ENCODE measurements at regions not wholly inside any gene's neighbourhood (a gene's known extent, or its start where the extent isn't known, plus 50 kb on each side); places are given as distances from the start of the nearest gene placed in this dataset.

- 82% methylated on average over 3 of the region's 3 CpGs for WGBS
- no peaks in the 10 kb centered on the region for H3K27me3 ChIP-seq
- no peak for DNase-seq (ENCODE audit: extremely low spot score)
- no peaks in the 10 kb centered on the region for H3K36me3 ChIP-seq
- intact Hi-C loops (cut with DNase I), result no loop called here
- peaks cover 0 to 15% (median 12%) of the 10 kb centered on the region in 4 donors for H3K9me3 ChIP-seq
- H3K27ac ChIP-seq (replicated peaks in 1 of 4), result no peak overlapping the region
- no peak overlapping the region for H3K4me3 ChIP-seq
- peaks cover 0 to 14% (median 0%) of the 10 kb centered on the region in 4 donors for H3K4me1 ChIP-seq
- no peak for TF ChIP-seq POLR2AphosphoS5 (IDR thresholded peaks at IDR 0.05)
- no peak for TF ChIP-seq CTCF (IDR thresholded peaks at IDR 0.05)
- no peak for TF ChIP-seq EP300 (IDR thresholded peaks at IDR 0.05)
- no peak for TF ChIP-seq POLR2A (IDR thresholded peaks at IDR 0.05; ENCODE audit: low read depth)
Observed at GRCh38 chr18:42137693-42138375, 182.8 kb downstream of the PIK3C3 start.

- intact Hi-C loops (cut with DNase I), result no loop called here
- H3K9me3 ChIP-seq, result peaks cover 0 to 18% (median 12%) of the 10 kb centered on the region in 4 donors
Observed at GRCh38 chr18:42141439-42141838, 186.4 kb downstream of the PIK3C3 start.

GRCh38 chr18:42155024-42155423 is 200.0 kb downstream of the PIK3C3 start:
- no peak for DNase-seq (ENCODE audit: extremely low spot score)
- intact Hi-C loops (cut with DNase I), result no loop called here

More at GRCh38 chr18:42141439-42141838, 186.4 kb downstream of the PIK3C3 start:
- no CpG with 5 or more reads among the region's 1 CpG for WGBS
- no peak overlapping the region for H3K4me3 ChIP-seq
- DNase-seq (ENCODE audit: extremely low spot score), result no peak
- H3K36me3 ChIP-seq, result no peaks in the 10 kb centered on the region
- TF ChIP-seq POLR2AphosphoS5 (IDR thresholded peaks at IDR 0.05) (no peak), POLR2A (IDR thresholded peaks at IDR 0.05; ENCODE audit: low read depth) (no peak), EP300 (IDR thresholded peaks at IDR 0.05) (no peak), CTCF (IDR thresholded peaks at IDR 0.05) (no peak)
- no peak overlapping the region for H3K27ac ChIP-seq (replicated peaks in 1 of 4)
- H3K4me1 ChIP-seq, result peaks cover 0 to 14% (median 0%) of the 10 kb centered on the region in 4 donors
- H3K27me3 ChIP-seq, result no peaks in the 10 kb centered on the region

GRCh38 chr18:42156281-42156680 is 201.2 kb downstream of the PIK3C3 start:
- no peak for TF ChIP-seq EP300 (IDR thresholded peaks at IDR 0.05)
- no peak for TF ChIP-seq POLR2A (IDR thresholded peaks at IDR 0.05; ENCODE audit: low read depth)
- no peak for TF ChIP-seq POLR2AphosphoS5 (IDR thresholded peaks at IDR 0.05)
- no peak for TF ChIP-seq CTCF (IDR thresholded peaks at IDR 0.05)
- peaks cover 0 to 10% (median 3%) of the 10 kb centered on the region in 4 donors for H3K4me1 ChIP-seq
- H3K36me3 ChIP-seq, result no peaks in the 10 kb centered on the region
- intact Hi-C loops (cut with DNase I), result no loop called here
- DNase-seq (ENCODE audit: extremely low spot score), result no peak
- no peaks in the 10 kb centered on the region for H3K27me3 ChIP-seq
- no peaks in the 10 kb centered on the region for H3K9me3 ChIP-seq
- no peak overlapping the region for H3K4me3 ChIP-seq
- no peak overlapping the region for H3K27ac ChIP-seq (replicated peaks in 1 of 4)

More at GRCh38 chr18:42155024-42155423, 200.0 kb downstream of the PIK3C3 start:
- Histone ChIP-seq H3K36me3 (no peaks in the 10 kb centered on the region), H3K27me3 (no peaks in the 10 kb centered on the region), H3K9me3 (no peaks in the 10 kb centered on the region), H3K27ac (replicated peaks in 1 of 4) (no peak overlapping the region), H3K4me1 (peaks cover 0 to 10% (median 3%) of the 10 kb centered on the region in 4 donors), H3K4me3 (no peak overlapping the region)
- no peak for TF ChIP-seq POLR2A (IDR thresholded peaks at IDR 0.05; ENCODE audit: low read depth)
- no peak for TF ChIP-seq EP300 (IDR thresholded peaks at IDR 0.05)
- TF ChIP-seq CTCF (IDR thresholded peaks at IDR 0.05), result no peak
- no peak for TF ChIP-seq POLR2AphosphoS5 (IDR thresholded peaks at IDR 0.05)

GRCh38 chr18:42157420-42157819 is 202.4 kb downstream of the PIK3C3 start:
- no peak overlapping the region for H3K4me3 ChIP-seq
- no peaks in the 10 kb centered on the region for H3K27me3 ChIP-seq
- 82% methylated on average over 1 of the region's 1 CpG for WGBS
- intact Hi-C loops (cut with DNase I), result no loop called here
- H3K36me3 ChIP-seq, result no peaks in the 10 kb centered on the region
- no peak overlapping the region for H3K27ac ChIP-seq (replicated peaks in 1 of 4)
- no peak for DNase-seq (ENCODE audit: extremely low spot score)
- TF ChIP-seq POLR2AphosphoS5 (IDR thresholded peaks at IDR 0.05) (no peak), EP300 (IDR thresholded peaks at IDR 0.05) (no peak), POLR2A (IDR thresholded peaks at IDR 0.05; ENCODE audit: low read depth) (no peak), CTCF (IDR thresholded peaks at IDR 0.05) (no peak)
- H3K4me1 ChIP-seq, result peaks cover 0 to 10% (median 3%) of the 10 kb centered on the region in 4 donors
- no peaks in the 10 kb centered on the region for H3K9me3 ChIP-seq
